GM23338 (cell line): ENCODE measurements at regions not wholly inside any gene's neighbourhood (a gene's known extent, or its start where the extent isn't known, plus 50 kb on each side); places are given as distances from the start of the nearest gene placed in this dataset.

Experiments used
- ATAC-seq: fragments of 200-7000 bp; cut with Tn5 transposase; 3 replicates; pipeline ENCODE4 v1.9.1; 2020
- DNase-seq: peaks from one replicate; pipeline ENCODE4 v3.0.0-alpha.2; 2015; ENCODE audit warnings: low spot score
- H2AFZ ChIP-seq: fragments of 200-600 bp; sonication (generic); 2 replicates; pipeline ENCODE4 v1.8.0; 2016; ENCODE audit warnings: antibody characterized with exemption, mild to moderate bottlenecking, moderate library complexity
- H3F3A ChIP-seq: fragments of 200-600 bp; sonication (generic); replicated peaks from 2 replicates; pipeline ENCODE4 v1.8.0; 2017; ENCODE audit warnings: antibody characterized with exemption, mixed run types, low read depth
- H3K27ac ChIP-seq: fragments of 200-600 bp; sonication (generic); 2 replicates; pipeline ENCODE4 v1.6.1; 2016; ENCODE audit warnings: low read depth
- H3K27me3 ChIP-seq: fragments of 200-600 bp; sonication (generic); 2 replicates; pipeline ENCODE4 v1.8.0; 2016; ENCODE audit warnings: mild to moderate bottlenecking, mixed run types, moderate library complexity; ENCODE audit not compliant: insufficient read depth
- H3K36me3 ChIP-seq: fragments of 200-600 bp; sonication (generic); 2 replicates; pipeline ENCODE4 v1.8.0; 2016; ENCODE audit warnings: mild to moderate bottlenecking; ENCODE audit not compliant: insufficient read depth
- H3K4me1 ChIP-seq: fragments of 200-600 bp; sonication (generic); 2 replicates; pipeline ENCODE4 v1.8.0; 2016; ENCODE audit warnings: mild to moderate bottlenecking, moderate library complexity; ENCODE audit not compliant: insufficient read depth
- H3K4me2 ChIP-seq: fragments of 200-600 bp; sonication (generic); 2 replicates; pipeline ENCODE4 v1.7.1; 2017; ENCODE audit warnings: mixed run types
- H3K4me3 ChIP-seq: fragments of 200-600 bp; sonication (generic); 2 replicates; pipeline ENCODE4 v1.6.1; 2016; ENCODE audit warnings: mixed run types
- H3K79me2 ChIP-seq: fragments of 200-600 bp; sonication (generic); replicated peaks from 2 replicates; pipeline ENCODE4 v1.8.0; 2017; ENCODE audit warnings: mild to moderate bottlenecking; ENCODE audit not compliant: insufficient read depth
- H3K9me2 ChIP-seq: fragments of 200-600 bp; sonication (generic); 2 replicates; pipeline ENCODE4 v1.8.0; 2017; ENCODE audit not compliant: insufficient read depth
- H4K20me1 ChIP-seq: fragments of 200-600 bp; sonication (generic); replicated peaks from 2 replicates; pipeline ENCODE4 v1.8.0; 2017; ENCODE audit warnings: mild to moderate bottlenecking; ENCODE audit not compliant: insufficient read depth
- H3K27ac Mint-ChIP-seq: 2 replicates; pipeline ENCODE4 v1.8.0; 2020; ENCODE audit warnings: inconsistent platforms, mild to moderate bottlenecking, moderate library complexity, mixed read lengths
- H3K27me3 Mint-ChIP-seq: 3 replicates; pipeline ENCODE4 v1.8.0; 2022; ENCODE audit warnings: low read depth, mild to moderate bottlenecking, moderate library complexity, mixed read lengths, inconsistent platforms; ENCODE audit not compliant: insufficient read depth, poor library complexity
- H3K36me3 Mint-ChIP-seq: 3 replicates; pipeline ENCODE4 v1.8.0; 2021; ENCODE audit warnings: low read depth, mild to moderate bottlenecking, inconsistent platforms, moderate library complexity, mixed read lengths
- H3K4me1 Mint-ChIP-seq: 3 replicates; pipeline ENCODE4 v1.8.0; 2020; ENCODE audit warnings: mild to moderate bottlenecking, inconsistent platforms, mixed read lengths
- H3K4me3 Mint-ChIP-seq: 3 replicates; pipeline ENCODE4 v1.8.0; 2021; ENCODE audit warnings: moderate library complexity, mild to moderate bottlenecking, inconsistent platforms, mixed read lengths
- H3K9me3 Mint-ChIP-seq: 3 replicates; pipeline ENCODE4 v1.8.0; 2020; ENCODE audit warnings: moderate library complexity, mild to moderate bottlenecking, inconsistent platforms, mixed read lengths
- CREB1 ChIP-seq: fragments of 250-450 bp; sonication (Bioruptor Pico); IDR thresholded peaks from 2 replicates; pipeline ENCODE4 v1.5.0; 2020; ENCODE audit warnings: low read depth, mild to moderate bottlenecking, moderate library complexity
- EZH2 ChIP-seq: fragments of 200-600 bp; sonication (generic); IDR thresholded peaks from one replicate; pipeline ENCODE4 v1.8.0; 2017; ENCODE audit warnings: antibody characterized with exemption, mild to moderate bottlenecking, low read depth; ENCODE audit not compliant: unreplicated experiment
- EZH2phosphoT487 ChIP-seq: fragments of 200-600 bp; sonication (generic); IDR thresholded peaks from one replicate; pipeline ENCODE4 v1.8.1; 2018; ENCODE audit warnings: antibody characterized with exemption; ENCODE audit not compliant: unreplicated experiment
- JUNB ChIP-seq: IDR thresholded peaks from one replicate; pipeline ENCODE4 v1.6.1; 2016; ENCODE audit warnings: antibody characterized with exemption; ENCODE audit not compliant: unreplicated experiment
- NANOG ChIP-seq: IDR thresholded peaks from 2 replicates; pipeline ENCODE4 v1.6.1; 2016; ENCODE audit warnings: antibody characterized with exemption, borderline replicate concordance
- POLR2AphosphoS5 ChIP-seq: IDR thresholded peaks from 2 replicates; pipeline ENCODE4 v1.6.1; 2016; ENCODE audit warnings: antibody characterized with exemption, low read depth
- STAT1 ChIP-seq: IDR thresholded peaks from one replicate; pipeline ENCODE4 v1.6.1; 2016; ENCODE audit warnings: antibody characterized with exemption; ENCODE audit not compliant: unreplicated experiment
- ZNF114 ChIP-seq: fragments of 250-450 bp; sonication (Bioruptor Pico); IDR thresholded peaks from 2 replicates; pipeline ENCODE4 v1.5.0; 2020; ENCODE audit warnings: mild to moderate bottlenecking, moderate library complexity
- TF ChIP-seq, protein P1 (sequence below): IDR thresholded peaks from one replicate; pipeline ENCODE4 v1.6.1; 2018; ENCODE audit warnings: antibody characterized with exemption; ENCODE audit not compliant: unreplicated experiment
- TF ChIP-seq, protein P2 (sequence below): fragments of 250-450 bp; sonication (Bioruptor Pico); IDR thresholded peaks from 2 replicates; pipeline ENCODE4 v1.5.0; 2020; ENCODE audit warnings: mild to moderate bottlenecking, moderate library complexity

DNA sequence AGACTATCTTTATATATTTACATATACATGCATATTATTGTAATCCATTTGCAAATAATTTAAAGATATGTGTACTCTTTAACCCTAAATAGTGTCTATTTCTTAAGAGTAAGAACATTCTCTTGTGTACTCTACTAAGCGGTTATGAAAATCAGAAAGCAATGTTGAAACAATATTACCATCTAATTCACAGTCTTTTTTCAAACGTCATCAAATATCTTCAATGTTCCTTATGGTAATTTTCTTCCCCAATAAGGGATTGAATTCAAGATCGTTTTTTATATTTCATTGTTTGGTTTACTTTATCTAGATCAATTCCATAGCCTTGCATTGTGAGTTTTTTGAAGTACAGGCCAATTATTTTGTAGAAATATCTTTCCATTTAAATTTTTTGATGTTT lies 1647.4 kb upstream of the PRR20A start:
- H3K4me1 Mint-ChIP-seq, result peaks cover 4% of the 10 kb centered on the region; the same call in 2 of the 3 replicates
- Histone ChIP-seq H3K4me2 (no peak overlapping the region), H3K4me1 (no peaks in the 10 kb centered on the region), H3K79me2 (no peaks in the 10 kb centered on the region), H3K4me3 (no peak overlapping the region), H3K9me2 (no peaks in the 10 kb centered on the region), H3K27me3 (no peaks in the 10 kb centered on the region), H4K20me1 (no peaks in the 10 kb centered on the region), H3K36me3 (no peaks in the 10 kb centered on the region), H3F3A (no peaks in the 10 kb centered on the region), H2AFZ (no peak overlapping the region), H3K27ac (no peak overlapping the region)
- no peak overlapping the region for H3K4me3 Mint-ChIP-seq
- DNase-seq (no peak), ATAC-seq (no peak)
- no peak for TF ChIP-seq ZNF114 (CRISPR knock-in tag)
- TF ChIP-seq, protein P1, sequence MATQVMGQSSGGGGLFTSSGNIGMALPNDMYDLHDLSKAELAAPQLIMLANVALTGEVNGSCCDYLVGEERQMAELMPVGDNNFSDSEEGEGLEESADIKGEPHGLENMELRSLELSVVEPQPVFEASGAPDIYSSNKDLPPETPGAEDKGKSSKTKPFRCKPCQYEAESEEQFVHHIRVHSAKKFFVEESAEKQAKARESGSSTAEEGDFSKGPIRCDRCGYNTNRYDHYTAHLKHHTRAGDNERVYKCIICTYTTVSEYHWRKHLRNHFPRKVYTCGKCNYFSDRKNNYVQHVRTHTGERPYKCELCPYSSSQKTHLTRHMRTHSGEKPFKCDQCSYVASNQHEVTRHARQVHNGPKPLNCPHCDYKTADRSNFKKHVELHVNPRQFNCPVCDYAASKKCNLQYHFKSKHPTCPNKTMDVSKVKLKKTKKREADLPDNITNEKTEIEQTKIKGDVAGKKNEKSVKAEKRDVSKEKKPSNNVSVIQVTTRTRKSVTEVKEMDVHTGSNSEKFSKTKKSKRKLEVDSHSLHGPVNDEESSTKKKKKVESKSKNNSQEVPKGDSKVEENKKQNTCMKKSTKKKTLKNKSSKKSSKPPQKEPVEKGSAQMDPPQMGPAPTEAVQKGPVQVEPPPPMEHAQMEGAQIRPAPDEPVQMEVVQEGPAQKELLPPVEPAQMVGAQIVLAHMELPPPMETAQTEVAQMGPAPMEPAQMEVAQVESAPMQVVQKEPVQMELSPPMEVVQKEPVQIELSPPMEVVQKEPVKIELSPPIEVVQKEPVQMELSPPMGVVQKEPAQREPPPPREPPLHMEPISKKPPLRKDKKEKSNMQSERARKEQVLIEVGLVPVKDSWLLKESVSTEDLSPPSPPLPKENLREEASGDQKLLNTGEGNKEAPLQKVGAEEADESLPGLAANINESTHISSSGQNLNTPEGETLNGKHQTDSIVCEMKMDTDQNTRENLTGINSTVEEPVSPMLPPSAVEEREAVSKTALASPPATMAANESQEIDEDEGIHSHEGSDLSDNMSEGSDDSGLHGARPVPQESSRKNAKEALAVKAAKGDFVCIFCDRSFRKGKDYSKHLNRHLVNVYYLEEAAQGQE, result no peak
- no peak for TF ChIP-seq EZH2
- no peak for TF ChIP-seq STAT1
- TF ChIP-seq POLR2AphosphoS5, result no peak
- H3K27ac Mint-ChIP-seq, result no peak overlapping the region
- H3K27me3 Mint-ChIP-seq, result peaks cover 5% of the 10 kb centered on the region
- H3K9me3 Mint-ChIP-seq, result no peaks in the 10 kb centered on the region
- no peaks in the 10 kb centered on the region for H3K36me3 Mint-ChIP-seq

DNA sequence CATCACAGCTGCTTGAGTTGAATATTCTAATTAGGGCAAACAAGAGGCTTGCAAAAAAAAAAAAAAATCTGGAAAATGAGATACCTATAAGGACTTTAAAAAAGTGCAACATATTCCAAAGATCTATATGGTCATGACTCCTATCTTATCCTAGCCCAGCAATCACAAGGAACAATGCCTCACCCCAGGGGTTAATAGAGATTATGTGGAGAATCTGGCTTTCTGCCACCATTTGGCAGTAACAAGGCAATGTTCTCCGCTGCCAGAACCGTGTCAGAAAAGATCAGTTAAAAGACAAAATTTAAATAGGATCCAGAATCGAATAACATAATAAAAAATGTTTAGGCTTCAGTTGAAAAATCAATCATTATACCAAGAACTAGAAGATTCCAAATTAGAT lies 1643.2 kb upstream of the PRR20A start:
- H3F3A ChIP-seq, result no peaks in the 10 kb centered on the region
- no peak overlapping the region for H3K4me2 ChIP-seq
- no peaks in the 10 kb centered on the region for H3K79me2 ChIP-seq
- H3K9me3 Mint-ChIP-seq, result no peaks in the 10 kb centered on the region
- H3K36me3 ChIP-seq, result no peaks in the 10 kb centered on the region
- no peak overlapping the region for H3K27ac ChIP-seq
- no peak overlapping the region for H3K4me3 Mint-ChIP-seq
- H3K27me3 Mint-ChIP-seq, result no peaks in the 10 kb centered on the region
- H2AFZ ChIP-seq, result no peak overlapping the region
- H3K27me3 ChIP-seq, result no peaks in the 10 kb centered on the region
- H3K4me1 ChIP-seq, result no peaks in the 10 kb centered on the region
- H3K4me1 Mint-ChIP-seq, result peaks cover 4% of the 10 kb centered on the region; the same call in 2 of the 3 replicates
- H3K27ac Mint-ChIP-seq, result no peak overlapping the region
- no peaks in the 10 kb centered on the region for H3K36me3 Mint-ChIP-seq
- no peak overlapping the region for H3K4me3 ChIP-seq
- H4K20me1 ChIP-seq, result no peaks in the 10 kb centered on the region
- H3K9me2 ChIP-seq, result no peaks in the 10 kb centered on the region
- ATAC-seq, result no peak
- peak; percentile 8 for DNase-seq
- TF ChIP-seq JUNB, result no peak
- TF ChIP-seq CREB1, result no peak
- TF ChIP-seq, protein P2, sequence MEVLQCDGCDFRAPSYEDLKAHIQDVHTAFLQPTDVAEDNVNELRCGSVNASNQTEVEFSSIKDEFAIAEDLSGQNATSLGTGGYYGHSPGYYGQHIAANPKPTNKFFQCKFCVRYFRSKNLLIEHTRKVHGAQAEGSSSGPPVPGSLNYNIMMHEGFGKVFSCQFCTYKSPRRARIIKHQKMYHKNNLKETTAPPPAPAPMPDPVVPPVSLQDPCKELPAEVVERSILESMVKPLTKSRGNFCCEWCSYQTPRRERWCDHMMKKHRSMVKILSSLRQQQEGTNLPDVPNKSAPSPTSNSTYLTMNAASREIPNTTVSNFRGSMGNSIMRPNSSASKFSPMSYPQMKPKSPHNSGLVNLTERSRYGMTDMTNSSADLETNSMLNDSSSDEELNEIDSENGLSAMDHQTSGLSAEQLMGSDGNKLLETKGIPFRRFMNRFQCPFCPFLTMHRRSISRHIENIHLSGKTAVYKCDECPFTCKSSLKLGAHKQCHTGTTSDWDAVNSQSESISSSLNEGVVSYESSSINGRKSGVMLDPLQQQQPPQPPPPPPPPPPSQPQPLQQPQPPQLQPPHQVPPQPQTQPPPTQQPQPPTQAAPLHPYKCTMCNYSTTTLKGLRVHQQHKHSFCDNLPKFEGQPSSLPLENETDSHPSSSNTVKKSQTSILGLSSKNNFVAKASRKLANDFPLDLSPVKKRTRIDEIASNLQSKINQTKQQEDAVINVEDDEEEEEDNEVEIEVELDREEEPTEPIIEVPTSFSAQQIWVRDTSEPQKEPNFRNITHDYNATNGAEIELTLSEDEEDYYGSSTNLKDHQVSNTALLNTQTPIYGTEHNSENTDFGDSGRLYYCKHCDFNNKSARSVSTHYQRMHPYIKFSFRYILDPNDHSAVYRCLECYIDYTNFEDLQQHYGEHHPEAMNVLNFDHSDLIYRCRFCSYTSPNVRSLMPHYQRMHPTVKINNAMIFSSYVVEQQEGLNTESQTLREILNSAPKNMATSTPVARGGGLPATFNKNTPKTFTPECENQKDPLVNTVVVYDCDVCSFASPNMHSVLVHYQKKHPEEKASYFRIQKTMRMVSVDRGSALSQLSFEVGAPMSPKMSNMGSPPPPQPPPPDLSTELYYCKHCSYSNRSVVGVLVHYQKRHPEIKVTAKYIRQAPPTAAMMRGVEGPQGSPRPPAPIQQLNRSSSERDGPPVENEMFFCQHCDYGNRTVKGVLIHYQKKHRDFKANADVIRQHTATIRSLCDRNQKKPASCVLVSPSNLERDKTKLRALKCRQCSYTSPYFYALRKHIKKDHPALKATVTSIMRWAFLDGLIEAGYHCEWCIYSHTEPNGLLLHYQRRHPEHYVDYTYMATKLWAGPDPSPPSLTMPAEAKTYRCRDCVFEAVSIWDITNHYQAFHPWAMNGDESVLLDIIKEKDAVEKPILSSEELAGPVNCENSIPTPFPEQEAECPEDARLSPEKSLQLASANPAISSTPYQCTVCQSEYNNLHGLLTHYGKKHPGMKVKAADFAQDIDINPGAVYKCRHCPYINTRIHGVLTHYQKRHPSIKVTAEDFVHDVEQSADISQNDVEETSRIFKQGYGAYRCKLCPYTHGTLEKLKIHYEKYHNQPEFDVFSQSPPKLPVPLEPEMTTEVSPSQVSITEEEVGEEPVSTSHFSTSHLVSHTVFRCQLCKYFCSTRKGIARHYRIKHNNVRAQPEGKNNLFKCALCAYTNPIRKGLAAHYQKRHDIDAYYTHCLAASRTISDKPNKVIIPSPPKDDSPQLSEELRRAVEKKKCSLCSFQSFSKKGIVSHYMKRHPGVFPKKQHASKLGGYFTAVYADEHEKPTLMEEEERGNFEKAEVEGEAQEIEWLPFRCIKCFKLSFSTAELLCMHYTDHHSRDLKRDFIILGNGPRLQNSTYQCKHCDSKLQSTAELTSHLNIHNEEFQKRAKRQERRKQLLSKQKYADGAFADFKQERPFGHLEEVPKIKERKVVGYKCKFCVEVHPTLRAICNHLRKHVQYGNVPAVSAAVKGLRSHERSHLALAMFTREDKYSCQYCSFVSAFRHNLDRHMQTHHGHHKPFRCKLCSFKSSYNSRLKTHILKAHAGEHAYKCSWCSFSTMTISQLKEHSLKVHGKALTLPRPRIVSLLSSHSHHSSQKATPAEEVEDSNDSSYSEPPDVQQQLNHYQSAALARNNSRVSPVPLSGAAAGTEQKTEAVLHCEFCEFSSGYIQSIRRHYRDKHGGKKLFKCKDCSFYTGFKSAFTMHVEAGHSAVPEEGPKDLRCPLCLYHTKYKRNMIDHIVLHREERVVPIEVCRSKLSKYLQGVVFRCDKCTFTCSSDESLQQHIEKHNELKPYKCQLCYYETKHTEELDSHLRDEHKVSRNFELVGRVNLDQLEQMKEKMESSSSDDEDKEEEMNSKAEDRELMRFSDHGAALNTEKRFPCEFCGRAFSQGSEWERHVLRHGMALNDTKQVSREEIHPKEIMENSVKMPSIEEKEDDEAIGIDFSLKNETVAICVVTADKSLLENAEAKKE (CRISPR knock-in tag), result no peak
- TF ChIP-seq NANOG, result no peak
- no peak for TF ChIP-seq STAT1
- TF ChIP-seq, protein P1, result no peak
- no peak for TF ChIP-seq EZH2phosphoT487
